Neural progenitor cell (in vitro differentiated cells): ENCODE measurements at regions not wholly inside any gene's neighbourhood (a gene's known extent, or its start where the extent isn't known, plus 50 kb on each side); places are given as distances from the start of the nearest gene placed in this dataset.
A peak's percentile ranks its signal among the peaks of the same experiment; 100 is the strongest.

ENCODE experiments used
- DNase-seq: peaks from one replicate; pipeline ENCODE4 v3.0.0-alpha.2; 2016; ENCODE audit warnings: low spot score
- H2AFZ ChIP-seq: fragments of 200-600 bp; sonication (generic); replicated peaks from 2 replicates; pipeline ENCODE4 v1.6.1; 2016; ENCODE audit warnings: antibody characterized with exemption
- H3F3A ChIP-seq: fragments of 200-600 bp; sonication (generic); 2 replicates; pipeline ENCODE4 v1.6.1; 2016; ENCODE audit warnings: antibody characterized with exemption, low read depth
- H3K27ac ChIP-seq: fragments of 200-600 bp; sonication (generic); 2 replicates; pipeline ENCODE4 v1.5.1; 2016; ENCODE audit warnings: mild to moderate bottlenecking
- H3K27me3 ChIP-seq: fragments of 200-600 bp; sonication (generic); 2 replicates; pipeline ENCODE4 v1.6.1; 2016; ENCODE audit warnings: mild to moderate bottlenecking, moderate library complexity
- H3K36me3 ChIP-seq: fragments of 200-600 bp; sonication (generic); 2 replicates; pipeline ENCODE4 v1.5.1; 2016
- H3K4me1 ChIP-seq: fragments of 200-600 bp; sonication (generic); 2 replicates; pipeline ENCODE4 v1.6.1; 2016; ENCODE audit warnings: mixed run types
- H3K4me2 ChIP-seq: fragments of 200-600 bp; sonication (generic); 2 replicates; pipeline ENCODE4 v1.6.1; 2016
- H3K4me3 ChIP-seq: fragments of 200-600 bp; sonication (generic); 2 replicates; pipeline ENCODE4 v1.5.1; 2016
- H3K79me2 ChIP-seq: fragments of 200-600 bp; sonication (generic); 2 replicates; pipeline ENCODE4 v1.6.1; 2016; ENCODE audit warnings: low read depth
- H3K9ac ChIP-seq: fragments of 200-600 bp; sonication (generic); 2 replicates; pipeline ENCODE4 v1.6.1; 2016
- H3K9me3 ChIP-seq: fragments of 200-600 bp; sonication (generic); 2 replicates; pipeline ENCODE4 v1.5.1; 2016; ENCODE audit warnings: low read depth
- H4K20me1 ChIP-seq: fragments of 200-600 bp; sonication (generic); 2 replicates; pipeline ENCODE4 v1.6.1; 2016; ENCODE audit warnings: low read depth
- H3K27ac Mint-ChIP-seq: 3 replicates; pipeline ENCODE4 v1.8.0; 2021; ENCODE audit warnings: mixed read lengths
- H3K27me3 Mint-ChIP-seq: 2 replicates; pipeline ENCODE4 v1.8.0; 2022; ENCODE audit warnings: low read depth, mild to moderate bottlenecking, inconsistent platforms, moderate library complexity, mixed read lengths; ENCODE audit not compliant: insufficient read depth
- H3K36me3 Mint-ChIP-seq: 3 replicates; pipeline ENCODE4 v1.8.0; 2021; ENCODE audit warnings: mixed read lengths
- H3K4me1 Mint-ChIP-seq: 3 replicates; pipeline ENCODE4 v1.8.0; 2021; ENCODE audit warnings: mixed read lengths
- H3K4me3 Mint-ChIP-seq: 3 replicates; pipeline ENCODE4 v1.8.0; 2021; ENCODE audit warnings: mild to moderate bottlenecking, moderate library complexity, mixed read lengths
- H3K9me3 Mint-ChIP-seq: 3 replicates; pipeline ENCODE4 v1.8.0; 2020; ENCODE audit warnings: mixed read lengths
- CTCF ChIP-seq: fragments of 200-600 bp; sonication (generic); IDR thresholded peaks from 2 replicates; pipeline ENCODE4 v1.5.1; 2017; ENCODE audit warnings: antibody characterized with exemption, mild to moderate bottlenecking
- EZH2 ChIP-seq: fragments of 200-600 bp; sonication (generic); IDR thresholded peaks from 2 replicates; pipeline ENCODE4 v1.6.1; 2017; ENCODE audit warnings: antibody characterized with exemption, mild to moderate bottlenecking, moderate library complexity
- EZH2phosphoT487 ChIP-seq: fragments of 200-600 bp; sonication (generic); IDR thresholded peaks from 2 replicates; pipeline ENCODE4 v1.6.1; 2017; ENCODE audit warnings: antibody characterized with exemption

- no peak overlapping the region for H3K4me3 ChIP-seq
- Mint-ChIP-seq H3K9me3 (no peaks in the 10 kb centered on the region), H3K27me3 (peaks cover 7% of the 10 kb centered on the region), H3K36me3 (no peaks in the 10 kb centered on the region), H3K4me1 (peaks cover 22% of the 10 kb centered on the region), H3K27ac (peak overlapping the region; percentile 90), H3K4me3 (no peak overlapping the region)
- H3K27me3 ChIP-seq = no peaks in the 10 kb centered on the region
- H4K20me1 ChIP-seq = no peaks in the 10 kb centered on the region
- H3K79me2 ChIP-seq = no peaks in the 10 kb centered on the region
- peaks cover 11% of the 10 kb centered on the region for H3F3A ChIP-seq
- TF ChIP-seq EZH2phosphoT487 (no peak), CTCF (no peak), EZH2 (no peak)
- H3K36me3 ChIP-seq = no peaks in the 10 kb centered on the region
- DNase-seq = no peak
- peak overlapping the region; percentile 58 for H3K4me2 ChIP-seq
- H3K4me1 ChIP-seq = peaks cover 16% of the 10 kb centered on the region
- no peak overlapping the region for H3K9ac ChIP-seq
- no peaks in the 10 kb centered on the region for H3K9me3 ChIP-seq
- H3K27ac ChIP-seq = no peak overlapping the region
- H2AFZ ChIP-seq = peak overlapping the region; percentile 95
Observed at GRCh38 chr3:177823701-177824189, 626.5 kb upstream of the TBL1XR1 start.

- no peaks in the 10 kb centered on the region for H3K36me3 Mint-ChIP-seq
- no peak overlapping the region for H3K27ac ChIP-seq
- peaks cover 11% of the 10 kb centered on the region for H3F3A ChIP-seq
- H3K27ac Mint-ChIP-seq = peak overlapping the region; percentile 90
- no peaks in the 10 kb centered on the region for H3K79me2 ChIP-seq
- peaks cover 16% of the 10 kb centered on the region for H3K4me1 ChIP-seq
- no peaks in the 10 kb centered on the region for H3K36me3 ChIP-seq
- peaks cover 22% of the 10 kb centered on the region for H3K4me1 Mint-ChIP-seq
- no peaks in the 10 kb centered on the region for H3K9me3 ChIP-seq
- peak overlapping the region; percentile 67 for H3K4me3 Mint-ChIP-seq
- peaks cover 7% of the 10 kb centered on the region for H3K27me3 Mint-ChIP-seq
- H4K20me1 ChIP-seq = no peaks in the 10 kb centered on the region
- no peaks in the 10 kb centered on the region for H3K9me3 Mint-ChIP-seq
- H2AFZ ChIP-seq = peak overlapping the region; percentile 95
- no peak overlapping the region for H3K9ac ChIP-seq
- no peak for TF ChIP-seq EZH2
- no peak for TF ChIP-seq CTCF
- no peak for TF ChIP-seq EZH2phosphoT487
- peak; percentile 44 for DNase-seq
- H3K4me2 ChIP-seq = peak overlapping the region; percentile 58
- no peaks in the 10 kb centered on the region for H3K27me3 ChIP-seq
- no peak overlapping the region for H3K4me3 ChIP-seq
Observed at GRCh38 chr3:177824190-177824786, 627.0 kb upstream of the TBL1XR1 start.

- H3K27me3 ChIP-seq = no peaks in the 10 kb centered on the region
- no peaks in the 10 kb centered on the region for H3K9me3 ChIP-seq
- H3K4me3 ChIP-seq = no peak overlapping the region
- TF ChIP-seq EZH2phosphoT487 (no peak), CTCF (no peak), EZH2 (no peak)
- H3K36me3 Mint-ChIP-seq = no peaks in the 10 kb centered on the region
- H3K27me3 Mint-ChIP-seq = peaks cover 7% of the 10 kb centered on the region
- H3K36me3 ChIP-seq = no peaks in the 10 kb centered on the region
- no peaks in the 10 kb centered on the region for H3K79me2 ChIP-seq
- H3K4me3 Mint-ChIP-seq = no peak overlapping the region
- no peak for DNase-seq
- peak overlapping the region; percentile 58 for H3K4me2 ChIP-seq
- no peak overlapping the region for H3K9ac ChIP-seq
- peaks cover 11% of the 10 kb centered on the region for H3F3A ChIP-seq
- no peaks in the 10 kb centered on the region for H3K9me3 Mint-ChIP-seq
- no peaks in the 10 kb centered on the region for H4K20me1 ChIP-seq
- peaks cover 22% of the 10 kb centered on the region for H3K4me1 Mint-ChIP-seq
- H2AFZ ChIP-seq = peak overlapping the region; percentile 95
- peaks cover 16% of the 10 kb centered on the region for H3K4me1 ChIP-seq
- peak overlapping the region; percentile 90 for H3K27ac Mint-ChIP-seq
- H3K27ac ChIP-seq = no peak overlapping the region
Observed at GRCh38 chr3:177824841-177825240, 627.6 kb upstream of the TBL1XR1 start.
